Cardiac muscle cell (in vitro differentiated cells and primary cell): ENCODE measurements at regions not wholly inside any gene's neighbourhood (a gene's known extent, or its start where the extent isn't known, plus 50 kb on each side); places are given as distances from the start of the nearest gene placed in this dataset.

ENCODE experiments used
- DNase-seq, 2 donors: peaks; one replicate each; pipeline versions ENCODE4 v3.0.0 to v3.0.0-alpha.2; 2010 to 2017; ENCODE audit warnings: low read depth in 1 of 2, low spot score in 1 of 2
- H3K27ac ChIP-seq: fragments of 200-600 bp; sonication (generic); 2 replicates; pipeline ENCODE4 v1.5.1; 2016
- H3K27me3 ChIP-seq: fragments of 200-600 bp; sonication (generic); 2 replicates; pipeline ENCODE4 v1.6.0; 2016; ENCODE audit warnings: control low read depth
- H3K36me3 ChIP-seq: fragments of 200-600 bp; sonication (generic); 2 replicates; pipeline ENCODE4 v1.5.1; 2016; ENCODE audit warnings: control low read depth
- H3K4me1 ChIP-seq: fragments of 200-600 bp; sonication (generic); 2 replicates; pipeline ENCODE4 v1.8.1; 2017; ENCODE audit warnings: low read depth, mild to moderate bottlenecking, mixed run types
- H3K4me3 ChIP-seq: fragments of 200-600 bp; sonication (generic); 2 replicates; pipeline ENCODE4 v1.5.1; 2016; ENCODE audit warnings: mild to moderate bottlenecking
- H3K9me3 ChIP-seq: fragments of 200-600 bp; sonication (generic); 2 replicates; pipeline ENCODE4 v1.5.1; 2017; ENCODE audit warnings: low read depth, mild to moderate bottlenecking, control low read depth
- CTCF ChIP-seq: IDR thresholded peaks from 2 replicates; pipeline ENCODE4 v1.5.1; 2012; ENCODE audit warnings: low read depth, mild to moderate bottlenecking, low read length

- peak in 1 of 2 donors; percentile 23 for DNase-seq
- H3K4me3 ChIP-seq = no peak overlapping the region
- peaks cover 40% of the 10 kb centered on the region for H3K4me1 ChIP-seq
- no peaks in the 10 kb centered on the region for H3K27me3 ChIP-seq
- no peaks in the 10 kb centered on the region for H3K36me3 ChIP-seq
- no peaks in the 10 kb centered on the region for H3K9me3 ChIP-seq
- peak overlapping the region; percentile 7 for H3K27ac ChIP-seq
- TF ChIP-seq CTCF = no peak
These were observed 197.1 kb downstream of the NDFIP2 start for GRCh38 chr13:79678100-79678499.

GRCh38 chr13:79675931-79676660 lies 195.1 kb downstream of the NDFIP2 start:
- peaks cover 48% of the 10 kb centered on the region for H3K4me1 ChIP-seq
- no peak for TF ChIP-seq CTCF
- H3K4me3 ChIP-seq = no peak overlapping the region
- no peaks in the 10 kb centered on the region for H3K9me3 ChIP-seq
- no peaks in the 10 kb centered on the region for H3K36me3 ChIP-seq
- no peaks in the 10 kb centered on the region for H3K27me3 ChIP-seq
- H3K27ac ChIP-seq = peak overlapping the region; percentile 73
- DNase-seq = peak in 1 of 2 donors; percentile 65

DNA sequence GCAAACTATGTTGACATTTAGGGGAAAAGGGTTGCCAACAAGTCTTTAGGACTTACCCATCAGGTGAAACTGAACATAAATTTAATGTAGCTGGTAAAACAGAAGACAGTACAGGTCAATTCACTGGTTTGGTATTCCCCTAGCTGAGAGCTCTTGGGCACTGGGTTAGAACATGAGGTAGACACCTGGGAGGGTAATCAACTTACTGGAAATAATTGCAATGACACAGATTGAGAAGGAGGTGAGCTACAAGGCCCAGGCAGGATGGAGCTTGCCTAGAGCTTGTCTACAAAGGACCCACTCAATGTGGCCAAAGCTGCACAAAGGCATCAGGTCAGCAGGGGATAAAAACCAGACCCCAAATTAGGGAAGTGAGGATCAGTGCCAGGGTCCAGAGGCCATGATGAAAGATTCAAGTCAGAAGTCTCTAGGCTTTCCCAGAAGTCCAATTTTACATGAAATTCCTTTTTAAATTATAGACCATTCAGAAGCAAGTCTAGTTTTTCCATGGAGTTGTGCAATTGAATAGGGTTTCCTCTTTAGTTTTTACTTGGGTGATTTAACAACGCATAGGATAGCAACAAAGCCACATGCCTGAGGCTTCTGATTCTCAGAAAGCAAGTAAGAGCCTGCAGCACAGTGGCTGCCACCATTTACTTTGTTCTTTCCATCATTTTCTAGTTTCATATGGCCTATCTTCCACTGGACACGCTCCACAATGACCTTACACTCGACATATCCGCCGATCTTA lies 194.0 kb downstream of the NDFIP2 start:
- Histone ChIP-seq H3K36me3 (no peaks in the 10 kb centered on the region), H3K9me3 (no peaks in the 10 kb centered on the region), H3K4me3 (no peak overlapping the region), H3K4me1 (peaks cover 48% of the 10 kb centered on the region), H3K27me3 (no peaks in the 10 kb centered on the region), H3K27ac (no peak overlapping the region)
- TF ChIP-seq CTCF = no peak
- no peak for DNase-seq

DNA sequence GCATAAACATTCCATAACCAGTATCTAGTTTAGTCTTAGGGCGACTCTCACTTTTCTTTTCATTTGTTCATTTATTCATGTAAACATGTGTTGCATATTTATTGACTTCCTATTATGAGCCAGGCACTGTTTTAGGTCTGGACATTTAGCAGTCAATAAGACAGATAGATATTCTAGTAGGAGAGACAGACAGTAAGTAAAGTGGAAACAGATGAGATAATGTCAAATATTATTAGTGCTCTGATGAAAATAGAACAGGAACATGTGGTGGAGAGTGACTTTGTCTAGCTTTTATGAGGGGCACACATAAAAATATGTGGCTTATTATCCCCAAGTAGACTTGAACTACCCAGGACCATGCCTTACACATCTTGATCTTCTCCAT lies 193.0 kb downstream of the NDFIP2 start:
- Histone ChIP-seq H3K27ac (peak overlapping the region; percentile 86), H3K9me3 (no peaks in the 10 kb centered on the region), H3K4me1 (peaks cover 48% of the 10 kb centered on the region), H3K36me3 (no peaks in the 10 kb centered on the region), H3K4me3 (no peak overlapping the region), H3K27me3 (no peaks in the 10 kb centered on the region)
- TF ChIP-seq CTCF = no peak
- no peak for DNase-seq

DNA sequence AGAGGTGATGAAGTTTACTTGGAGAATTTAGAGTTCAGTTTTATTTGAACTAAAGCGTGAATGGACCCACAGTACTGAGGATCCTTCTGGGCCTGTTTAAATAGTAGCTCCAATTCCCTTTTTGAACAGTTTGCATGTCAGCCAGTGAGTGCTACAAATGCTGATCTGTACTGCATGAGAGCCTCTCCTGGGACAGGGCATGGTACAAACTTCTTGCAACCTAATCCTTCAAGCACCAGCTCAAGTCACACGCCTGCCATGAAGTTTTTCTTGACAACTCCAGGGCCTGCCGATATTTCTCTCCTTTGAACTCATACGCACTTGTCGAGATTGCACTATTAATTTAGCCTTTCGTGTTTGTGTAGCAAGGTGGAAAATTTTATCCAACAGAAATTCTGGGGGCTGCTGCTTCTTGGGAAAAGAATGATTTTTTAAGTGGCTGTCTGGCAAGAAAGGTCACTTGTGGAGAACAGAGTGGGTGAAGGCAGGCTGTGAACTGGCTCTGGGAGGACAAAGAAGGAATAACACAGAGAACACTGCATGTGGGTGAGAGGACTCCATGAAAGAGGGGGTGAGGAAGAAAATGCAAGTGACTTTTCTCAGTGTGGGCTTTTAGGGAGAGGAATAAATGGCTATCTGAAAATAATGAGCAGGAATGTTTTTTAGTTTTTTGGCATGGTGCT lies 192.5 kb downstream of the NDFIP2 start:
- no peak overlapping the region for H3K4me3 ChIP-seq
- peaks cover 48% of the 10 kb centered on the region for H3K4me1 ChIP-seq
- no peaks in the 10 kb centered on the region for H3K27me3 ChIP-seq
- no peak for TF ChIP-seq CTCF
- no peaks in the 10 kb centered on the region for H3K9me3 ChIP-seq
- peak overlapping the region; percentile 86 for H3K27ac ChIP-seq
- H3K36me3 ChIP-seq = no peaks in the 10 kb centered on the region
- DNase-seq = peak in 1 of 2 donors; percentile 68
